HCT116 (cell line): ENCODE measurements at regions not wholly inside any gene's neighbourhood (a gene's known extent, or its start where the extent isn't known, plus 50 kb on each side); places are given as distances from the start of the nearest gene placed in this dataset.

Experiments used
- ATAC-seq: fragments of 200-7000 bp; cut with Tn5 transposase; 2 replicates; pipeline ENCODE4 v1.9.1; 2020; ENCODE audit warnings: mild to moderate bottlenecking, moderate library complexity
- BruUV-seq: library from RNA; stranded (reverse); fragments of 400-500 nt; replicated peaks from 2 replicates; lab custom pipeline; 2021; lab: Mats Ljungman, UMichigan
- CTCF ChIA-PET: fragments of 300-600 bp; sonication (Branson Sonifier 250); formaldehyde crosslinking; loops from one replicate; lab custom pipeline; 2021; ENCODE audit warnings: antibody characterized with exemption; lab: Charles Lee
- POLR2A ChIA-PET: fragments of 300-600, 350-600 bp; sonication (Branson Sonifier 250); formaldehyde crosslinking; loops from one replicate; lab custom pipeline; 2021; ENCODE audit warnings: antibody characterized with exemption; lab: Charles Lee
- RAD21 ChIA-PET, 2 experiments: fragments of 300-600 bp; sonication (Branson Sonifier 250); formaldehyde crosslinking; loops; one replicate each; lab custom pipeline; 2023; ENCODE audit warnings: low total read pairs in 2 of 2; ENCODE audit not compliant: uncharacterized antibody in 2 of 2, unreplicated experiment in 2 of 2, low non-redundant PET in 1 of 2; lab: Charles Lee
- DNase-seq: peaks from one replicate; pipeline ENCODE4 v3.0.0-alpha.2; 2010; ENCODE audit warnings: low read depth, low spot score
- H2AFZ ChIP-seq: fragments of 200-600 bp; shearing (Covaris generic), sonication (generic); 2 replicates; pipeline ENCODE4 v1.6.1; 2017; ENCODE audit warnings: low read depth, mixed run types, mixed read lengths, antibody characterized with exemption, low read length; ENCODE audit not compliant: poor library complexity, severe bottlenecking
- H3K27ac ChIP-seq: 2 replicates; pipeline ENCODE4 v1.5.1; 2012; ENCODE audit warnings: low read depth, low read length
- H3K27me3 ChIP-seq: fragments of 200-600 bp; sonication (generic); 2 replicates; pipeline ENCODE4 v1.6.1; 2016; ENCODE audit warnings: mixed run types, low read length, mixed read lengths; ENCODE audit not compliant: insufficient read depth
- H3K36me3 ChIP-seq, 2 experiments: fragments of 200-500 bp in 1 of 2; fragments of 200-600 bp in 1 of 2; sonication (Bioruptor generic) in 1 of 2; sonication (generic) in 1 of 2; 2 replicates each; pipeline versions ENCODE4 v1.5.1 to v1.6.1; 2014 to 2016; ENCODE audit warnings: low read length in 2 of 2, inconsistent platforms in 1 of 2, mixed read lengths in 1 of 2, mixed run types in 1 of 2; ENCODE audit not compliant: insufficient read depth in 2 of 2, control insufficient read depth in 1 of 2
- H3K4me1 ChIP-seq, 2 experiments: fragments of 200-600 bp in 1 of 2; sonication (generic) in 1 of 2; 2 replicates each; pipeline versions ENCODE4 v1.5.1 to v1.6.1; 2012 to 2017; ENCODE audit warnings: low read length in 2 of 2, inconsistent platforms in 1 of 2, mild to moderate bottlenecking in 1 of 2, mixed read lengths in 1 of 2, mixed run types in 1 of 2, moderate library complexity in 1 of 2; ENCODE audit not compliant: insufficient read depth in 2 of 2, control insufficient read depth in 1 of 2
- H3K4me2 ChIP-seq: fragments of 200-600 bp; sonication (generic); 2 replicates; pipeline ENCODE4 v1.6.1; 2017; ENCODE audit warnings: mixed run types, low read length, mixed read lengths
- H3K4me3 ChIP-seq, 2 experiments: fragments of 200-600 bp in 1 of 2; sonication (generic) in 1 of 2; replicated peaks in 1 of 2; 2 replicates each; pipeline ENCODE4 v1.5.1; 2011 to 2016; ENCODE audit warnings: low read length in 2 of 2, control low read depth in 1 of 2, low read depth in 1 of 2, mild to moderate bottlenecking in 1 of 2, mixed read lengths in 1 of 2, mixed run types in 1 of 2
- H3K79me2 ChIP-seq: fragments of 200-600 bp; sonication (generic); 2 replicates; pipeline ENCODE4 v1.6.1; 2017; ENCODE audit warnings: mild to moderate bottlenecking, mixed run types, low read length, moderate library complexity, mixed read lengths; ENCODE audit not compliant: insufficient read depth
- H3K9ac ChIP-seq: fragments of 200-600 bp; sonication (generic); 2 replicates; pipeline ENCODE4 v1.6.1; 2016; ENCODE audit warnings: low read length, mixed read lengths
- H3K9me2 ChIP-seq: fragments of 200-600 bp; sonication (generic), shearing (Covaris generic); 2 replicates; pipeline ENCODE4 v1.6.1; 2017; ENCODE audit warnings: mixed run types, mild to moderate bottlenecking, moderate library complexity; ENCODE audit not compliant: insufficient read depth
- H3K9me3 ChIP-seq, 2 experiments: fragments of 200-500 bp in 1 of 2; fragments of 200-600 bp in 1 of 2; sonication (Bioruptor generic) in 1 of 2; sonication (generic) in 1 of 2; 2 replicates each; pipeline ENCODE4 v1.6.1; 2014 to 2017; ENCODE audit warnings: low read length in 2 of 2, mixed read lengths in 2 of 2, inconsistent platforms in 1 of 2, low read depth in 1 of 2, mild to moderate bottlenecking in 1 of 2, mixed run types in 1 of 2, moderate library complexity in 1 of 2; ENCODE audit not compliant: control insufficient read depth in 1 of 2, insufficient read depth in 1 of 2
- H4K20me1 ChIP-seq: fragments of 200-600 bp; sonication (generic), shearing (Covaris generic); 2 replicates; pipeline ENCODE4 v1.6.1; 2017; ENCODE audit warnings: mixed run types, mild to moderate bottlenecking, moderate library complexity; ENCODE audit not compliant: insufficient read depth
- ATF3 ChIP-seq: IDR thresholded peaks from 2 replicates; pipeline ENCODE4 v1.6.1; 2012
- CBX3 ChIP-seq: IDR thresholded peaks from 2 replicates; pipeline ENCODE4 v1.6.1; 2012; ENCODE audit warnings: low read depth
- CEBPB ChIP-seq: IDR thresholded peaks from 2 replicates; pipeline ENCODE4 v1.6.1; 2012; ENCODE audit warnings: low read depth
- EGR1 ChIP-seq: IDR thresholded peaks from 2 replicates; pipeline ENCODE4 v1.6.1; 2012; ENCODE audit warnings: low read depth
- EZH2 ChIP-seq: fragments of 200-600 bp; sonication (generic); IDR thresholded peaks from 2 replicates; pipeline ENCODE4 v1.6.1; 2017; ENCODE audit warnings: antibody characterized with exemption, mixed run types
- EZH2phosphoT487 ChIP-seq: fragments of 200-600 bp; IDR thresholded peaks from 2 replicates; pipeline ENCODE4 v1.6.1; 2018; ENCODE audit warnings: antibody characterized with exemption, borderline replicate concordance
- FOSL1 ChIP-seq: IDR thresholded peaks from 2 replicates; pipeline ENCODE4 v1.6.1; 2012; ENCODE audit warnings: low read depth
- JUND ChIP-seq: IDR thresholded peaks from 2 replicates; pipeline ENCODE4 v1.6.1; 2012
- MAX ChIP-seq: IDR thresholded peaks from 2 replicates; pipeline ENCODE4 v1.6.1; 2012
- POLR2AphosphoS5 ChIP-seq: IDR thresholded peaks from 2 replicates; pipeline ENCODE4 v1.6.1; 2011; ENCODE audit warnings: mild to moderate bottlenecking, low read depth, low read length, moderate library complexity
- RAD21 ChIP-seq: IDR thresholded peaks from 2 replicates; pipeline ENCODE4 v1.6.1; 2012; ENCODE audit warnings: low read depth, mild to moderate bottlenecking
- SIN3A ChIP-seq: IDR thresholded peaks from 2 replicates; pipeline ENCODE4 v1.6.1; 2012; ENCODE audit warnings: low read depth
- SRF ChIP-seq: IDR thresholded peaks from 2 replicates; pipeline ENCODE4 v1.6.1; 2012; ENCODE audit warnings: low read depth
- YY1 ChIP-seq: IDR thresholded peaks from 2 replicates; pipeline ENCODE4 v1.6.1; 2011; ENCODE audit warnings: low read length, low read depth, moderate library complexity, mild to moderate bottlenecking; ENCODE audit not compliant: insufficient replicate concordance; ENCODE audit errors: extremely low read depth
- ZBTB33 ChIP-seq: IDR thresholded peaks from 2 replicates; pipeline ENCODE4 v1.6.1; 2011; ENCODE audit warnings: mild to moderate bottlenecking, low read length, moderate library complexity; ENCODE audit not compliant: insufficient replicate concordance; ENCODE audit errors: extremely low read depth
- ZFX ChIP-seq: fragments of 450-650 bp; IDR thresholded peaks from 2 replicates; pipeline ENCODE4 v1.6.1; 2017
- ZNF274 ChIP-seq: fragments of 200-500 bp; sonication (Bioruptor generic); IDR thresholded peaks from 2 replicates; pipeline ENCODE4 v1.6.1; 2014; ENCODE audit warnings: mild to moderate bottlenecking, low read depth, low read length, inconsistent platforms
- intact Hi-C: fragments of 100-400 bp; cut with micrococcal nuclease; formaldehyde crosslinking; loops from 2 replicates; pipeline ENCODE4 v1.10.0; 2022

- Histone ChIP-seq H3K9ac (no peak overlapping the region), H3K79me2 (no peaks in the 10 kb centered on the region), H3K36me3 (no peaks in the 10 kb centered on the region), H4K20me1 (no peaks in the 10 kb centered on the region), H3K9me3 (peaks cover 3 to 7% of the 10 kb centered on the region in 2 experiments; a peak in 2 of 4 replicates), H3K4me2 (no peak overlapping the region), H3K9me2 (no peaks in the 10 kb centered on the region), H3K4me1 (no peaks in the 10 kb centered on the region), H3K4me3 (no peak overlapping the region), H3K27ac (no peak overlapping the region), H3K27me3 (no peaks in the 10 kb centered on the region), H2AFZ (no peak overlapping the region)
- ATAC-seq (no peak), DNase-seq (no peak)
- intact Hi-C loops = no loop called here
- no peak for TF ChIP-seq YY1
- TF ChIP-seq ZFX = no peak
- no peak for TF ChIP-seq SIN3A
- TF ChIP-seq EZH2 = no peak
- TF ChIP-seq POLR2AphosphoS5 = no peak
- TF ChIP-seq EGR1 = no peak
- TF ChIP-seq SRF = no peak
- TF ChIP-seq ZNF274 = no peak
- TF ChIP-seq JUND = no peak
- no peak for TF ChIP-seq RAD21
- no peak for TF ChIP-seq CEBPB
- TF ChIP-seq CBX3 = no peak
- ChIA-PET RAD21 (no interaction called here), CTCF (no interaction called here), POLR2A (no interaction called here)
- no TSS peak for BruUV-seq
Measured at GRCh38 chr4:14368391-14368790, 633.9 kb upstream of the CPEB2 start.

- no peaks in the 10 kb centered on the region for H3K27me3 ChIP-seq
- ATAC-seq (no peak), DNase-seq (no peak)
- POLR2A ChIA-PET = no interaction called here
- CTCF ChIA-PET = no interaction called here
- H3K4me2 ChIP-seq = no peak overlapping the region
- no peak for TF ChIP-seq FOSL1
- no peak for TF ChIP-seq SRF
- no peak for TF ChIP-seq ZBTB33
- no peak for TF ChIP-seq SIN3A
- TF ChIP-seq ZNF274 = no peak
- TF ChIP-seq ATF3 = no peak
- TF ChIP-seq MAX = no peak
- no peak for TF ChIP-seq EZH2phosphoT487
- no peaks in the 10 kb centered on the region for H3K79me2 ChIP-seq
- intact Hi-C loops = no loop called here
- H3K4me3 ChIP-seq = no peak overlapping the region
- no peaks in the 10 kb centered on the region for H4K20me1 ChIP-seq
- no peak overlapping the region for H3K27ac ChIP-seq
- H3K36me3 ChIP-seq = no peaks in the 10 kb centered on the region
- H3K9me2 ChIP-seq = no peaks in the 10 kb centered on the region
- H3K9me3 ChIP-seq = peaks cover 0 to 7% of the 10 kb centered on the region in 2 experiments; a peak in 2 of 4 replicates
- no peak overlapping the region for H2AFZ ChIP-seq
- no peaks in the 10 kb centered on the region for H3K4me1 ChIP-seq
- BruUV-seq = no TSS peak
- RAD21 ChIA-PET = no interaction called here
- no peak overlapping the region for H3K9ac ChIP-seq
Measured at GRCh38 chr4:14371131-14371530, 631.1 kb upstream of the CPEB2 start.
